BLaER1 treated with 17β-estradiol and CSF1 and Interleukin-3, amounts not matched to agents 10 nM and 100 nM (cell line): ENCODE measurements at regions not wholly inside any gene's neighbourhood (a gene's known extent, or its start where the extent isn't known, plus 50 kb on each side); places are given as distances from the start of the nearest gene placed in this dataset.

ENCODE experiments used
- H3K27ac ChIP-seq, 11 experiments: shearing (Covaris generic); formaldehyde crosslinking; 2 replicates each; pipeline ENCODE4 v1.8.1; 2022
- H3K27me3 ChIP-seq, 11 experiments: shearing (Covaris generic); formaldehyde crosslinking; 2 replicates each; pipeline ENCODE4 v1.8.1; 2022
- H3K36me3 ChIP-seq, 11 experiments: shearing (Covaris generic); formaldehyde crosslinking; 2 replicates each; pipeline ENCODE4 v1.8.1; 2022
- H3K4me1 ChIP-seq, 10 experiments: shearing (Covaris generic); formaldehyde crosslinking; 2 replicates each; pipeline ENCODE4 v1.8.1; 2022
- H3K4me2 ChIP-seq, 11 experiments: shearing (Covaris generic); formaldehyde crosslinking; 2 replicates each; pipeline ENCODE4 v1.8.1; 2022
- H3K4me3 ChIP-seq, 10 experiments: shearing (Covaris generic); formaldehyde crosslinking; 2 replicates each; pipeline ENCODE4 v1.8.1; 2022
- H3K9ac ChIP-seq, 11 experiments: shearing (Covaris generic); formaldehyde crosslinking; 2 replicates each; pipeline ENCODE4 v1.8.1; 2022
- H3K9me3 ChIP-seq, 11 experiments: shearing (Covaris generic); formaldehyde crosslinking; replicated peaks in 1 of 11; 2 replicates each; pipeline ENCODE4 v1.8.1; 2022
- H4K20me1 ChIP-seq, 11 experiments: shearing (Covaris generic); formaldehyde crosslinking; 2 replicates each; pipeline ENCODE4 v1.8.1; 2022
- Cebpa-rat ChIP-seq, 11 experiments: shearing (Covaris generic); IDR thresholded peaks; 2 replicates each; pipeline ENCODE4 v1.8.1; 2022

DNA sequence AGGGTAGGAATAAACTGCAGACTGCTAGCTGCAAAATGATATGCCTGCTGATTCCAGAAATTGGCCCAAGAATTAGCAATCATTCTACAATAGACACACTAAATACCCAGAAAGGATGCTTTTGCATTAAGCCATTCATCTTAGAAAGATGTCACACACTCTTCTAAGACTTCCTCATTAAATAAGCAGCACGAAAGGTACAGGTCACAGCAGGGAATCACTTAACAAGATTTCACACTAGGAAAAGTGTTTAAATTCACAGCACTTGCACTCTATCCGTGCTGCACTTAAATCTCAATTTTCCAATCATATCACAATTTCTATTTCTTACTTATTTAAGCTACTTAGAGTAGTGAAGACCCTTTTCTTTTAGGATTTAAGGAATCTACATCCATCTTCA, 372.8 kb upstream of the CBLB start:
- no peak overlapping the region for H3K27ac ChIP-seq
- H3K9me3 ChIP-seq: peaks cover 4 to 18% (median 5%) of the 10 kb centered on the region in 11 experiments; a peak in 20 of 22 replicates
- H3K4me1 ChIP-seq: peaks cover 0 to 11% (median 0%) of the 10 kb centered on the region in 10 experiments; a peak in 2 of 20 replicates
- H4K20me1 ChIP-seq: no peaks in the 10 kb centered on the region
- H3K36me3 ChIP-seq: no peaks in the 10 kb centered on the region
- TF ChIP-seq Cebpa-rat (IDR thresholded peaks at IDR 0.05): no peak
- no peak overlapping the region for H3K9ac ChIP-seq
- no peak overlapping the region for H3K4me3 ChIP-seq
- no peaks in the 10 kb centered on the region for H3K27me3 ChIP-seq
- H3K4me2 ChIP-seq: no peak overlapping the region

DNA sequence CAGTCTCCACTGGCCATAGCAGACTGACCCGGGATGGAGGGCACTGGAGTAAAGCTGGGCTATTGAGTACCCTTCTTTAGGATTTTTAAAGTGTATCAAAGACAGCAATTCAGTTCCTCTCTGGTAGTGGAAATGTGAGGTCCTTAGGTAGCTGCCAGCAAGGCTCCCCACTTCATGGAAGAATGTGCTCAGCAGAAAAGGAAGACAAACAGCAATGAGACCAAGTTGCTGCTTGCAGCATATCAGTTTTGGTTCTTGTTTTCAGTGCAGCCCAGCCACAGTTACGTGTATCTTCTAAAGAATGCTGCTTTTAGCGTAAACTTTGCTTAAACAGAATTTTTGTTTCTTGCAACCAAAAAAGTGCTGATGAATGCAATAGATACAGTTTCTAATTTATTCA, 374.0 kb upstream of the CBLB start:
- H3K4me2 ChIP-seq: peak overlapping the region in 2 of 11 experiments; percentile 10 to 18; a peak in 2 of 22 replicates
- peaks cover 0 to 10% (median 0%) of the 10 kb centered on the region in 11 experiments; a peak in 3 of 22 replicates for H3K9me3 ChIP-seq
- peaks cover 0 to 11% (median 0%) of the 10 kb centered on the region in 10 experiments; a peak in 2 of 20 replicates for H3K4me1 ChIP-seq
- no peak for TF ChIP-seq Cebpa-rat (IDR thresholded peaks at IDR 0.05)
- H3K27ac ChIP-seq: peak overlapping the region in 1 of 11 experiments; percentile 17; a peak in 1 of 22 replicates
- H4K20me1 ChIP-seq: no peaks in the 10 kb centered on the region
- H3K4me3 ChIP-seq: no peak overlapping the region
- H3K36me3 ChIP-seq: no peaks in the 10 kb centered on the region
- no peak overlapping the region; a peak in 1 of 22 replicates for H3K9ac ChIP-seq
- no peaks in the 10 kb centered on the region for H3K27me3 ChIP-seq

DNA sequence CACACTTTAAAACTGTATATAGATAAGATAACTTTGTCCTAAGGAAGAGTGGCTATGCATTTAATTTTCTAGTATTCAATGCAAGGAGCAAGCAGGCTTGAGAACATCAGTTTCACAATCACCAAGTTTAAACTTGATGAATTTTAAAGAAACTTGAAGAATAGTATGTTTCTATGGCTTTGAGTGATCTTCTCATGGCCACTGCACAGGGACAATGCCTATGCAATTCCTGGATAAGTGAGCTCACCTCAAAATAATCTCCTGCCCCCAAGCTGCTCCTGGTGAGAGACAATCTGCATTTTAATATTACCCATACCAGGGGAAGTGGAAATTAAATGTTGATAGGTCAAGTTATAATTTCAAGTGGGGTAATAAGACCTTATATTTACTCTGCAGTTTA, 376.6 kb upstream of the CBLB start:
- Histone ChIP-seq H3K36me3 (no peaks in the 10 kb centered on the region), H3K9ac (no peak overlapping the region), H3K27ac (no peak overlapping the region), H3K9me3 (peaks cover 0 to 4% (median 0%) of the 10 kb centered on the region in 11 experiments; a peak in 10 of 22 replicates), H3K27me3 (no peaks in the 10 kb centered on the region), H3K4me2 (no peak overlapping the region), H3K4me1 (peaks cover 0 to 11% (median 0%) of the 10 kb centered on the region in 10 experiments; a peak in 2 of 20 replicates), H4K20me1 (no peaks in the 10 kb centered on the region), H3K4me3 (no peak overlapping the region)
- no peak for TF ChIP-seq Cebpa-rat (IDR thresholded peaks at IDR 0.05)

DNA sequence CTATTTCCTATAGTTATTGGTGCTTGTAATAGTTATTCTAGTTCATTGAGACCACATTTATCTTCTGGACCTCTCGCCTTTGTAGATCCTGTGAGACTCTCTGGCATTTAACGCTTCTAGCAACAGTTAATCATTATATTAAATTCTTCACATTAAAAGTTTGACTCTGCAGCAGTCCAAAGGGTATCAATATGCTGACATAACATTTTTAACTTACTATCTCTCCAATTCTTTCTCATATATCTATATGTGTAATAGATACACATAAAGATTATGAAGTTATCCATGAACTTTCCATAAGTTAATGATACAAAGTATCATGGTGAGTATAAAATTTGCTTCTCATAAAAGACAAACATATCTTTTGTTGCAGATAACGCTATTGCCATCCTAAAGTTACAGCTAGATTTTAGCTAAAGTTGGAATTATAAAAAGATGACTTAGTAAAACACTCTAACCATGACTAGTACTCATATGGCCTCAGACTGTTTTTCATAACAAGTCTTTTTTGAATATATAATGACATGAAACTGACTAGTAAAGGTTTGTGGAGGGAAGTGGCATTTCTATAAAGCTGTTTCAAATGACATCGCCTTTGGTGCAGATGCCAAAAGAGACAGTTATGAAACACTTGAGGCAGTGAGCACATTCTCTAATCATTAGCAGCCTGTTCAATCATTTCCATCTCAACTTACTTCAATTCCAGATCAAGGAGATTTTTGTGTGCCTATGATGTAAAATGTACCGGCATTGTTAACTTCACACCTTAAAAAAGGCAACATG, 379.3 kb upstream of the CBLB start:
- H3K27ac ChIP-seq: no peak overlapping the region
- H3K4me1 ChIP-seq: peaks cover 0 to 6% (median 0%) of the 10 kb centered on the region in 10 experiments; a peak in 2 of 20 replicates
- no peaks in the 10 kb centered on the region for H3K27me3 ChIP-seq
- no peaks in the 10 kb centered on the region for H4K20me1 ChIP-seq
- H3K4me3 ChIP-seq: no peak overlapping the region
- TF ChIP-seq Cebpa-rat (IDR thresholded peaks at IDR 0.05): no peak
- H3K9ac ChIP-seq: no peak overlapping the region
- no peak overlapping the region for H3K4me2 ChIP-seq
- peaks cover 12 to 25% (median 16%) of the 10 kb centered on the region in 11 experiments for H3K9me3 ChIP-seq
- peaks cover 0 to 5% (median 0%) of the 10 kb centered on the region in 11 experiments; a peak in 2 of 22 replicates for H3K36me3 ChIP-seq

DNA sequence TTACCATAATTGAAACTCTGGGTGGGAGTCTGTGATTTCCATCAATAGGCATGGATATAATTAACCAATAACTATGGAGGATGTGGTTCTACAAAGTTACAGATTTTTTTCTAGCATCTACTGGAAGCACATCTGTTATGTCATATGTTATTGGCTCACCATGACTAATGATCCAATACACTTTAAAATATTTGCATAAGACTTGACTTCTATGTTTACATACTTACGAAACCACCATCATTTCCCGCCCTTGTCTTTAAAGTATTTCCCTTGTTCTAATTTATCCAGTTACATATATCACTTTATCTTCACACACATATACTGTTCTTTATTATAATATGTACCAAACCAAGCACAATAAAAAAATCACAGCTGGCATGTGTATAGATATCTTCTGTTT, 380.3 kb upstream of the CBLB start:
- H3K36me3 ChIP-seq: peaks cover 0 to 5% (median 0%) of the 10 kb centered on the region in 11 experiments; a peak in 2 of 22 replicates
- H3K27me3 ChIP-seq: no peaks in the 10 kb centered on the region
- H3K9ac ChIP-seq: no peak overlapping the region
- no peaks in the 10 kb centered on the region for H3K4me1 ChIP-seq
- no peaks in the 10 kb centered on the region for H4K20me1 ChIP-seq
- no peak overlapping the region for H3K27ac ChIP-seq
- peaks cover 12 to 25% (median 16%) of the 10 kb centered on the region in 11 experiments for H3K9me3 ChIP-seq
- no peak overlapping the region for H3K4me3 ChIP-seq
- no peak for TF ChIP-seq Cebpa-rat (IDR thresholded peaks at IDR 0.05)
- no peak overlapping the region for H3K4me2 ChIP-seq

DNA sequence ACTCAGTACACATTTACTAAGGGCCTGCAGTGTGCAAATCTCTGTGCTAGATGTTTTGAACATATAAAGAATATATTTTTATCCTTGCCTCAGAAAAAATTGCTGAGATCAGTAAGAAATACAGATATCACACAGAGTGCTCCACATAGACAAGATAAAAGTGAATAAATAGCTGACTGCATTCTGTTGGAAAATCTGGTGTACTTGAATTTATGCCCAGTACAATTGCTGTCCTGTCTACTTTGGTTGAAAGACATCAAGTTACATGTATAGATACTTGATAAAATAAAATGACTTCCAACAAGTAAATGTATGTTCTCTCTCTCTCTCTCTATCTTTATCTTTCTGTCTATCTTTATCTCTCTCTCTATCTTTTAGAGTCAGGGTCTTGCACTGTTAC, 381.2 kb upstream of the CBLB start:
- H3K9ac ChIP-seq: no peak overlapping the region
- no peaks in the 10 kb centered on the region for H3K4me1 ChIP-seq
- H3K4me3 ChIP-seq: no peak overlapping the region
- H3K9me3 ChIP-seq: peaks cover 12 to 25% (median 16%) of the 10 kb centered on the region in 11 experiments
- no peaks in the 10 kb centered on the region for H3K27me3 ChIP-seq
- no peaks in the 10 kb centered on the region for H4K20me1 ChIP-seq
- TF ChIP-seq Cebpa-rat (IDR thresholded peaks at IDR 0.05): no peak
- no peak overlapping the region for H3K27ac ChIP-seq
- no peak overlapping the region for H3K4me2 ChIP-seq
- H3K36me3 ChIP-seq: peaks cover 0 to 5% (median 0%) of the 10 kb centered on the region in 11 experiments; a peak in 2 of 22 replicates

DNA sequence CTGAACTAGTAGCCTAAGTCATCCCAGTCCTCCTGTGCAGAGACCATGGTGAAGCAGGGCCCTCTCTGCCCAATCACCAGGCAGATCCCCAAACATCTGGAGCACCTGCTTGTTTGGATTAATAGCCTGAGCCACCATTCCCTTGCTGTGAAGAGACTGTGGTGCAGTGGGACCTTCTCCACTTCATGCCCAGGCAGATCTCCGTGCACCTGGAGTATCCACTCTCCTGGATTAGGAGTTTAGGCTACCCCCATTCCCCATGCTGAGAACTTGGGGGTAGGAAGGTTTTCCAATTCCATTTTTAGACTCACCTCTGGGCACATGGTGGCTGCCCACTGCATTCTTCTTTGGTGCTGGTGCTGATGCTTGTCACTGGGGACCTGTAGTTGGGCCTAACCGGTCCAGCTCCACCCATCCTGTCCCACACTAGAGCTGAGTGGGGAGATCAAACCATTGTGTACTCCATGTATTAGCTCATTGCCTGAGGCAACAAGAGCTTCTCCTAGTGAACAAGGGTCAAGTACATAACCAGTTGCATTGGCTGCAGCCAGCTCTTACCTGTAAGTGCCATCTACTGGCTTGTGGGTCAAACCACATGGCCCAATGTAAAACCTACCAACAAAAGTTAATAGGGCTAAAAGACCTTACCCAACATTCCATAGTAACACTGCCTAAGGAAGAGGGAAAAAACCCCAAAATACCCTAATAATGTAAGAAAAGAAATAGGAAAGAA, 382.5 kb upstream of the CBLB start:
- Histone ChIP-seq H3K9ac (no peak overlapping the region), H3K27ac (no peak overlapping the region), H3K4me1 (no peaks in the 10 kb centered on the region), H4K20me1 (no peaks in the 10 kb centered on the region), H3K4me2 (no peak overlapping the region), H3K4me3 (no peak overlapping the region), H3K36me3 (peaks cover 0 to 5% (median 0%) of the 10 kb centered on the region in 11 experiments; a peak in 2 of 22 replicates), H3K9me3 (peaks cover 12 to 25% (median 16%) of the 10 kb centered on the region in 11 experiments), H3K27me3 (no peaks in the 10 kb centered on the region)
- TF ChIP-seq Cebpa-rat (IDR thresholded peaks at IDR 0.05): no peak

DNA sequence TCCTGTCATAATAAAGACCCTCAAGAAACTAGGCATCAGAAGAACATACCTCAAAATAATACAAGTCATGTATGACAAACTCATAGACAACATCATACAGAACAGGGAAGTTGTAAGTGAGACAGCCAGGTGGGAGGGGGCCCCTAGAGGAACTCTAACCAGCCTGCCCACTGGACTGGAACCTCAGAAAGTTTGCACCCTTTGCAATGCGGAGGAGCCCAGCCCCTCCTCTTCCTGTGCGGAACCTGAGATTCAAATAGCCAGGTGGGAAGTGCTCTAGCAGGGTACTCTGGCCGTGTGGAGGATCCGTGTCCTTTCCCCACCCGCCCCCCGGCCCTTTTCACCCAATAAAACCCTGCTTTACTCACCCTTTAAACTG, 387.0 kb upstream of the CBLB start:
- no peaks in the 10 kb centered on the region for H4K20me1 ChIP-seq
- H3K4me1 ChIP-seq: no peaks in the 10 kb centered on the region
- no peak overlapping the region for H3K9ac ChIP-seq
- H3K4me2 ChIP-seq: no peak overlapping the region
- H3K4me3 ChIP-seq: no peak overlapping the region
- H3K36me3 ChIP-seq: peaks cover 0 to 4% (median 0%) of the 10 kb centered on the region in 11 experiments; a peak in 2 of 22 replicates
- H3K9me3 ChIP-seq: peaks cover 8 to 17% (median 12%) of the 10 kb centered on the region in 11 experiments
- TF ChIP-seq Cebpa-rat (IDR thresholded peaks at IDR 0.05): no peak
- no peaks in the 10 kb centered on the region for H3K27me3 ChIP-seq
- no peak overlapping the region for H3K27ac ChIP-seq

DNA sequence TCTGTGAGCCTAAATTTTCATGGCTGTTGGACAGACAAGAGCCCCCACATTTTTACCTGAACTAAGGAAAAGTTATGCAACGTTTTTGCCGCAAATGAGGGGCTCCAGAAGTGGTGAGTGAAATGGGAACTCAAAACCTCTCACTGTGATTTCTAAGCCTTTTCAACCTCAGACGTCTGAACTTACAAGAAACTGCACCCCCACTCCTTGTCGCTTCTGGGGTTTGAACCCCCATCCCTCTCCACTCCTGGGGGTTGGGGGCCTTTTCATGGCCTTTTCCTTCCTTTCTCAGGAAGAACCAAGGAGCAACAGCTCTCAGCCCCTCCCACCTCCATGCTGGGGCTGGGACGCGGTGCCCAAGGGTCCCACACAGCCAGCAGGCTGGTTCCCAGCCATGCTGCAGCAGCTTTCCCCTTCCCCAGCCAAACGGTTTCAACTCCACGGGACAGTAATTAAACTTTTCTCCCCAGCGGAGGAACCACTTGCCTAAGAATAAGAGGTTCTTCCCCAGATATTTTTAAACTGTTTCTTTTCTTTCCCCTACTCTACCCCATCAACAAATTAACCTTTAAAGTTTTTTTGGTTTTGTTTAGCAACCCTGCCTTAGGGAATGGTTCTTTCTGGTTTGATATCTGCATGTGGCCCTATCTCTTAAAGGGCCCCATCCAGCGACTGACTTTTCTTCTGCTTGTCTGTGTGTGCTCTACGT, 387.6 kb upstream of the CBLB start:
- H3K4me2 ChIP-seq: no peak overlapping the region
- H3K9me3 ChIP-seq: peaks cover 2 to 12% (median 7%) of the 10 kb centered on the region in 11 experiments; a peak in 21 of 22 replicates
- no peaks in the 10 kb centered on the region for H3K4me1 ChIP-seq
- no peaks in the 10 kb centered on the region for H3K27me3 ChIP-seq
- no peak overlapping the region for H3K27ac ChIP-seq
- H3K9ac ChIP-seq: no peak overlapping the region
- H4K20me1 ChIP-seq: no peaks in the 10 kb centered on the region
- TF ChIP-seq Cebpa-rat (IDR thresholded peaks at IDR 0.05): no peak
- H3K4me3 ChIP-seq: no peak overlapping the region
- H3K36me3 ChIP-seq: no peaks in the 10 kb centered on the region
